Pancreas (tissue), 10 donors: ENCODE measurements at regions not wholly inside any gene's neighbourhood (a gene's known extent, or its start where the extent isn't known, plus 50 kb on each side); places are given as distances from the start of the nearest gene placed in this dataset.

Experiments used
- ATAC-seq, 4 donors: fragments of 200-7000 bp; cut with Tn5 transposase; one replicate each; pipeline versions ENCODE4 v1.8.0 to v1.9.1; 2020; ENCODE audit warnings: mild to moderate bottlenecking in 4 of 4, moderate library complexity in 4 of 4
- DNase-seq, 6 donors: peaks; one replicate each; pipeline ENCODE4 v3.0.0-alpha.2; 2020
- FAIRE-seq: peaks from 2 replicates; lab custom pipeline; 2012; peaks lifted over from hg19 to GRCh38; lab: Jason Lieb, UNC
- H3K27ac ChIP-seq, 4 donors: fragments of 200-600 bp; sonication (generic); 1 replicate in 3 of 4; 2 replicates in 1 of 4; pipeline versions ENCODE4 v1.5.0 to v1.8.0; 2020
- H3K27me3 ChIP-seq, 4 donors: fragments of 200-600 bp; one replicate each; pipeline ENCODE4 v1.8.0; 2021
- H3K36me3 ChIP-seq, 3 donors: fragments of 200-600 bp; sonication (generic) in 1 of 3; one replicate each; pipeline versions ENCODE4 v1.5.0 to v1.8.0; 2020 to 2021
- H3K4me1 ChIP-seq, 3 donors: fragments of 200-600 bp; one replicate each; pipeline ENCODE4 v1.8.0; 2021
- H3K4me3 ChIP-seq, 4 donors: fragments of 200-600 bp; sonication (generic) in 2 of 4; one replicate each; pipeline versions ENCODE4 v1.5.0 to v1.8.0; 2020 to 2021
- H3K9me3 ChIP-seq, 4 donors: fragments of 200-600 bp; one replicate each; pipeline ENCODE4 v1.8.0; 2021
- CTCF ChIP-seq, 4 donors: fragments of 200-600 bp; sonication (generic) in 3 of 4; IDR thresholded peaks; one replicate each; pipeline versions ENCODE4 v1.5.0 to v1.8.0; 2021; ENCODE audit warnings: antibody characterized with exemption in 4 of 4
- WGBS, 2 donors: extraction: QIAGEN DNeasy Blood & Tissue Kit; methylation state at CpG; one replicate each; pipeline ENCODE4 v1.1.7; 2013; 5-methylcytosine and 5-hydroxymethylcytosine counted together
- intact Hi-C, 3 donors: fragments of 100-400 bp; cut with DNase I; formaldehyde crosslinking; loops; one replicate each; pipeline versions ENCODE4 v1.11.1 to v1.14.2; 2022
- donor health status: healthy with polysubstance abuse.
- donor health status: DM: no; HTN: no; CAD: no; lungs with moderate emphysema.
- donor health status: DM: no; HTN: no; CAD: no.
- donor health status: control.
- donor health status: control.
- donor health status: Bipolar disorder and iron deficiency.
- donor health status: DM: yes; HTN: yes; CAD: no.
- donor health status: DM: no; HTN: no; CAD: no.
- donor health status: DM: no; HTN: no; CAD: no.
- donor health status: DM: yes; HTN: yes; CAD: no.

DNA sequence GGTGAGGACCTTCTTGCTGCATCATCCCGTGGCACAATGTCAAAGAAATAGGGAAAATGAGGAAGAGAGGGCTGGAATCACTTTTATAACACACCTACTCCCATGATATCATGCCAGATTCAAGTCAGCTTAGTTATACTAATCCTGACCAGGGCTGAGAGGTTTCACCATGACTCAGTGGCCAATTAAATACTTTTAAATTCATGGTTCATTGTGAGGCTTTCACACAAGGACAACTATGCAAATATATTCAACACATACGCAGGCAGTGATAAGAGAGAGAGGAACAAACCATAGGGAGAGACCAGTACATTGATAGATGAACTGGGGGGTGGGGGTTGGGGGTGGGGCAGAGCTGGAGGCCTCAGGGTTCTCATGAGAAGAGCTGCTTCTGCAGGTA, 313.1 kb downstream of the LRFN2 start:
- TF ChIP-seq CTCF (IDR thresholded peaks at IDR 0.05): no peak
- Histone ChIP-seq H3K36me3 (no peaks in the 10 kb centered on the region), H3K9me3 (no peaks in the 10 kb centered on the region), H3K27ac (no peak overlapping the region), H3K27me3 (no peaks in the 10 kb centered on the region), H3K4me1 (peaks cover 0 to 11% (median 3%) of the 10 kb centered on the region in 3 donors), H3K4me3 (no peak overlapping the region)
- 46 to 56% methylated on average over 2 of the region's 2 CpGs for WGBS, 2 donors
- intact Hi-C loops: no loop called here
- FAIRE-seq: no peak
- ATAC-seq: no peak
- no peak for DNase-seq

- Histone ChIP-seq H3K27me3 (no peaks in the 10 kb centered on the region), H3K4me3 (no peak overlapping the region), H3K27ac (no peak overlapping the region), H3K36me3 (no peaks in the 10 kb centered on the region), H3K4me1 (no peaks in the 10 kb centered on the region), H3K9me3 (no peaks in the 10 kb centered on the region)
- FAIRE-seq (no peak), DNase-seq (no peak), ATAC-seq (no peak)
- intact Hi-C loops: no loop called here
- TF ChIP-seq CTCF (IDR thresholded peaks at IDR 0.05): no peak
- WGBS, 2 donors: 62 to 63% methylated on average over 5 of the region's 5 CpGs
These were observed 318.6 kb downstream of the LRFN2 start for GRCh38 chr6:40268614-40269013.

GRCh38 chr6:40268166-40268565, 319.0 kb downstream of the LRFN2 start:
- H3K27ac ChIP-seq: no peak overlapping the region
- H3K4me3 ChIP-seq: no peak overlapping the region
- 51 to 59% methylated on average over 2 of the region's 2 CpGs for WGBS, 2 donors
- no peaks in the 10 kb centered on the region for H3K36me3 ChIP-seq
- no peak for TF ChIP-seq CTCF (IDR thresholded peaks at IDR 0.05)
- DNase-seq (no peak), ATAC-seq (peak in 2 of 4 donors; percentile 47 to 50), FAIRE-seq (no peak)
- H3K9me3 ChIP-seq: no peaks in the 10 kb centered on the region
- intact Hi-C loops: no loop called here
- no peaks in the 10 kb centered on the region for H3K4me1 ChIP-seq
- H3K27me3 ChIP-seq: no peaks in the 10 kb centered on the region

DNA sequence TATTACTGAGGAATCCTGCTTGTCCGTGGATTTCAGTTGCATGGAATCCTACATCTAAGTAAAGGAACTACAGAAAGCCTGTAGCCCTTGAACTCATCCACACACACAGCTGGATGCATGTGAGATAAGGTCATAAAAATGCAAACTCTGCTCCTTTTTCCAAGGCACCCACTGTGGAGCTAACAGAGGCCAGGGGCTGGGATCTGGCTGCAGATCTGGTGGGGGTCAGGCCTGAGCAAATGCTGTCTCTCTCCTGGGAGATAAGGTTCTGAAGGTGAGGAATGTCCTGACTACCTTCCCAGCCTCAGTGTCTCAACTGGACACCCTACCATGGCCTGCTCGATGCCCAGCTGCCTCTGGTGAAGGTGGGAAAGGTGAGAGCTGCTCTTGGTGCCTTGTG, 321.5 kb downstream of the LRFN2 start:
- H3K9me3 ChIP-seq: no peaks in the 10 kb centered on the region
- no peak for DNase-seq
- no peaks in the 10 kb centered on the region for H3K4me1 ChIP-seq
- FAIRE-seq: no peak
- H3K36me3 ChIP-seq: no peaks in the 10 kb centered on the region
- WGBS, 2 donors: 81 to 89% methylated on average over 2 of the region's 2 CpGs
- no peak for TF ChIP-seq CTCF (IDR thresholded peaks at IDR 0.05)
- ATAC-seq: no peak
- H3K27me3 ChIP-seq: no peaks in the 10 kb centered on the region
- intact Hi-C loops: no loop called here
- H3K27ac ChIP-seq: no peak overlapping the region
- H3K4me3 ChIP-seq: no peak overlapping the region

DNA sequence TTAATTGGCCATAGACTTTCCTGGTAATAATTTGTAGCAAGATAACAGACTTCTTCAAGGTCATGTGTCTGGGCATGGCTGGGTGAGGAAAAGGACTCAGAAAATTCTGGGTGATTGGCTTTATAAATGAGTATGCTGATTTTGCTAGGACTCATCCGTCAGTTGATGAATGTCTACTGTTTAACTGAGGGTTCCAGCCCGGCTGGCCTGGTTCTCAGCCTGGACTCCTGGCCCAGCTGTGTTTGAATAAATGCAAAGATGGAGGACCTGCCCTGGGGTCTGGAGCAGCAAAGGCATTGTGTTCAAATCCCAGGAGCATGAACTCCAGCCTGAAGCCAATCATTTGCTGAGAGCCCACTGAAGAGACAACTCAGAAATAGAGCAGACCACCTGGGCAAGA, 323.2 kb downstream of the LRFN2 start:
- H3K27ac ChIP-seq: no peak overlapping the region
- intact Hi-C loops: no loop called here
- TF ChIP-seq CTCF (IDR thresholded peaks at IDR 0.05): no peak
- no peak overlapping the region for H3K4me3 ChIP-seq
- H3K4me1 ChIP-seq: no peaks in the 10 kb centered on the region
- ATAC-seq (no peak), DNase-seq (no peak), FAIRE-seq (no peak)
- H3K9me3 ChIP-seq: no peaks in the 10 kb centered on the region
- H3K36me3 ChIP-seq: no peaks in the 10 kb centered on the region
- WGBS, 2 donors: 26 to 29% methylated on average over 2 of the region's 2 CpGs
- H3K27me3 ChIP-seq: no peaks in the 10 kb centered on the region
